ENCODE measurements at regions not wholly inside any gene's neighbourhood (a gene's known extent, or its start where the extent isn't known, plus 50 kb on each side); places are given as distances from the start of the nearest gene placed in this dataset.

- Histone ChIP-seq H4K20me1 (replicated peaks; ENCODE audit: control insufficient read depth, extremely low read depth, insufficient read depth, low read length) (no peaks in the 10 kb centered on the region), H3K27ac (ENCODE audit: insufficient read depth, low read depth, low read length) (no peak overlapping the region), H3K4me3 (replicated peaks in 1 of 3; ENCODE audit: insufficient read depth in 1 of 3, low read depth in 1 of 3, low read length in 3 of 3) (no peak overlapping the region), H3K36me3 (ENCODE audit: control insufficient read depth in 2 of 2, extremely low read depth in 1 of 2, insufficient read depth in 2 of 2, low read length in 2 of 2) (no peaks in the 10 kb centered on the region), H3K79me2 (ENCODE audit: control insufficient read depth, insufficient read depth, low read length) (no peaks in the 10 kb centered on the region), H3K9ac (replicated peaks; ENCODE audit: extremely low read depth, insufficient read depth, low read length) (no peak overlapping the region), H3K9me3 (replicated peaks; ENCODE audit: control insufficient read depth, insufficient read depth, low read length) (no peaks in the 10 kb centered on the region), H2AFZ (ENCODE audit: low read depth, low read length) (no peak overlapping the region), H3K9me1 (replicated peaks; ENCODE audit: control insufficient read depth, extremely low read depth, insufficient read depth, low read length) (no peaks in the 10 kb centered on the region), H3K4me1 (ENCODE audit: control insufficient read depth, extremely low read depth, insufficient read depth, low read length) (no peaks in the 10 kb centered on the region), H3K4me2 (ENCODE audit: insufficient read depth, low read length) (no peak overlapping the region), H3K27me3 (ENCODE audit: control insufficient read depth in 2 of 2, insufficient read depth in 2 of 2, low read length in 2 of 2) (no peaks in the 10 kb centered on the region)
- intact Hi-C loops (cut with micrococcal nuclease) (no loop called here), dilution Hi-C loops (cut with MboI; ENCODE audit: extremely low pct_ligation_motif_present, low sequenced_read_pairs) (no loop called here)
- POLR2A ChIA-PET, result no interaction called here
- BruUV-seq (replicated peaks), result no TSS peak
- CTCF ChIA-PET, result no interaction called here
- no peak for FAIRE-seq
- DNase-seq (ENCODE audit: low read depth, low spot score), result peak; percentile 47
- TF ChIP-seq GATA2 (IDR thresholded peaks at IDR 0.05; ENCODE audit: insufficient read depth, insufficient read length, low read depth, low read length) (no peak), MYC (IDR thresholded peaks at IDR 0.05; ENCODE audit: low read depth, low read length) (no peak), CTCF (IDR thresholded peaks at IDR 0.05; ENCODE audit: extremely low read depth in 1 of 2, insufficient read depth in 1 of 2, low read depth in 1 of 2, low read length in 2 of 2) (no peak), FOS (IDR thresholded peaks at IDR 0.05; ENCODE audit: borderline replicate concordance, insufficient read depth, low read length) (no peak), EZH2 (IDR thresholded peaks at IDR 0.05; ENCODE audit: borderline replicate concordance, low read depth, low read length, severe bottlenecking) (no peak), POLR2AphosphoS5 (IDR thresholded peaks at IDR 0.05; ENCODE audit: insufficient read depth, low read depth, low read length) (no peak), JUN (IDR thresholded peaks at IDR 0.05; ENCODE audit: borderline replicate concordance, insufficient read depth, insufficient read length, low read depth) (no peak), POLR2A (IDR thresholded peaks at IDR 0.05; ENCODE audit: low read depth, low read length) (no peak)
- TF ChIP-seq, protein P1, sequence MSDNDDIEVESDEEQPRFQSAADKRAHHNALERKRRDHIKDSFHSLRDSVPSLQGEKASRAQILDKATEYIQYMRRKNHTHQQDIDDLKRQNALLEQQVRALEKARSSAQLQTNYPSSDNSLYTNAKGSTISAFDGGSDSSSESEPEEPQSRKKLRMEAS (IDR thresholded peaks at IDR 0.05; ENCODE audit: insufficient read depth, insufficient read length), result no peak
These were observed 73.5 kb upstream of the EMCN start for GRCh38 chr4:100591161-100591876.

All from endothelial cell of umbilical vein (primary cell).